GM12891 (cell line): ENCODE measurements at regions not wholly inside any gene's neighbourhood (a gene's known extent, or its start where the extent isn't known, plus 50 kb on each side); places are given as distances from the start of the nearest gene placed in this dataset.

Experiments used
- DNase-seq: peaks from one replicate; pipeline ENCODE4 v3.0.0; 2011; ENCODE audit warnings: low spot score; ENCODE audit not compliant: insufficient read length
- FAIRE-seq: peaks from 2 replicates; lab custom pipeline; 2011; peaks lifted over from hg19 to GRCh38; lab: Jason Lieb, UNC
- PAX5 ChIP-seq: IDR thresholded peaks from 2 replicates; pipeline ENCODE4 v1.6.1; 2011; ENCODE audit warnings: low read length, moderate library complexity, mild to moderate bottlenecking; ENCODE audit not compliant: insufficient read depth, severe bottlenecking
- POLR2A ChIP-seq: IDR thresholded peaks from 2 replicates; pipeline ENCODE4 v1.6.1; 2011; ENCODE audit warnings: low read depth, low read length, control low read depth
- POLR2AphosphoS5 ChIP-seq: IDR thresholded peaks from 2 replicates; pipeline ENCODE4 v1.6.1; 2011; ENCODE audit warnings: low read depth, low read length, control low read depth
- POU2F2 ChIP-seq: IDR thresholded peaks from 2 replicates; pipeline ENCODE4 v1.6.1; 2011; ENCODE audit warnings: low read depth, mild to moderate bottlenecking, control low read depth, low read length, moderate library complexity
- SPI1 ChIP-seq: IDR thresholded peaks from 2 replicates; pipeline ENCODE4 v1.6.1; 2011; ENCODE audit warnings: low read depth, low read length, control low read depth
- TAF1 ChIP-seq: IDR thresholded peaks from 2 replicates; pipeline ENCODE4 v1.6.1; 2011; ENCODE audit warnings: low read depth, low read length, control low read depth

- DNase-seq: no peak
- no peak for FAIRE-seq
- TF ChIP-seq POLR2AphosphoS5: no peak
- no peak for TF ChIP-seq TAF1
- no peak for TF ChIP-seq POLR2A
- no peak for TF ChIP-seq SPI1
- no peak for TF ChIP-seq POU2F2
- no peak for TF ChIP-seq PAX5
These were observed 178.4 kb upstream of the ADAMTS5 start for GRCh38 chr21:27145134-27145798.

DNA sequence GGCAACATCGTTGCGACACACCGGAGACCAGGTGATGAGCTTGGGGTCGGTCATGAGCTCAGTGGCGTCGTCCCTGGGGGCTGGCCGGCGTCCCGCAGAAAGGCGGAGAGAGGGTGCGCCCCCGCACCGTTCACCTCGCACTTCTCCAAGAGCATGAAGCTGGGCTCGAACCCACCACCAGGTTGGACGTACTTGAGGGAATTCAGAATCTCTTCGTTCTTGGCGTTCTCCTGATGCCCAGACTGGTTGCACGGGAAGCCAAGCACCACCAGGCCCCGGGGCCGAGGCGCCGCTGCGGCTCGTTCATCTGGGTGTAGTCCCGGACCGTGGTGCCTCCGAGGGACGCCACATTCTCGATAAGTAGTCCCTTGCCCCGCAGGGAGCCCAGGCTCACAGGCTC lies 176.6 kb upstream of the ADAMTS5 start:
- no peak for TF ChIP-seq PAX5
- no peak for TF ChIP-seq POLR2AphosphoS5
- no peak for TF ChIP-seq POU2F2
- no peak for TF ChIP-seq TAF1
- TF ChIP-seq POLR2A: no peak
- no peak for TF ChIP-seq SPI1
- DNase-seq (no peak), FAIRE-seq (no peak)

DNA sequence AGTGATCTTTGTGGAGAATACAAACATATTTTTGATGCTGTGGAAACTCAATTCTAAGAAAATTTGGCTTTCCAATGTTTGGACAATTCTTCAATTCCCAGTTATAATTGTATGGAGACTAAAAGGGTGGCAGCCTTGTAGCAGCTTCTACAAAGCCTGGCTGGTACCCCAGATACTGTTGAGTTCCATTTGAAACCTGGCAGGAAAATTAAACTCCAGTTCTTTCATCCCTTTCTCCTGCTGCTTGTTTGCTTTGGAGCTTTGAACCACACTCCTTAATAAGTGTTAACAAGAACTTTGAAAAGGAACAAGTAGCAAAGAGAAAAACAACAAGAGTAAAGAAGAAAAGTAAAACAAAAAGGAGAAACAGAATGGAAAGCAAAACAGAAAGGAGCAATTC lies 172.6 kb upstream of the ADAMTS5 start:
- DNase-seq (no peak), FAIRE-seq (no peak)
- TF ChIP-seq POU2F2 (no peak), PAX5 (no peak), POLR2AphosphoS5 (no peak), POLR2A (no peak), SPI1 (no peak), TAF1 (no peak)

- no peak for TF ChIP-seq POLR2A
- TF ChIP-seq TAF1: no peak
- no peak for TF ChIP-seq SPI1
- TF ChIP-seq PAX5: no peak
- no peak for TF ChIP-seq POLR2AphosphoS5
- no peak for TF ChIP-seq POU2F2
- DNase-seq: no peak
- FAIRE-seq: no peak
These were observed 167.6 kb upstream of the ADAMTS5 start for GRCh38 chr21:27134516-27134915.

GRCh38 chr21:27132266-27132665 lies 165.4 kb upstream of the ADAMTS5 start:
- DNase-seq: no peak
- no peak for TF ChIP-seq POLR2AphosphoS5
- TF ChIP-seq SPI1: no peak
- TF ChIP-seq POU2F2: no peak
- TF ChIP-seq POLR2A: no peak
- no peak for FAIRE-seq

GRCh38 chr21:27130154-27130553 lies 163.3 kb upstream of the ADAMTS5 start:
- TF ChIP-seq POLR2A: no peak
- no peak for TF ChIP-seq POLR2AphosphoS5
- no peak for TF ChIP-seq SPI1
- TF ChIP-seq PAX5: no peak
- TF ChIP-seq TAF1: no peak
- no peak for TF ChIP-seq POU2F2
- FAIRE-seq: no peak

GRCh38 chr21:27129694-27130093 lies 162.8 kb upstream of the ADAMTS5 start:
- FAIRE-seq: no peak
- DNase-seq: no peak
- TF ChIP-seq POU2F2: no peak
- TF ChIP-seq TAF1: no peak
- TF ChIP-seq POLR2A: no peak
- no peak for TF ChIP-seq PAX5

More at GRCh38 chr21:27130154-27130553, 163.3 kb upstream of the ADAMTS5 start:
- DNase-seq: no peak

DNA sequence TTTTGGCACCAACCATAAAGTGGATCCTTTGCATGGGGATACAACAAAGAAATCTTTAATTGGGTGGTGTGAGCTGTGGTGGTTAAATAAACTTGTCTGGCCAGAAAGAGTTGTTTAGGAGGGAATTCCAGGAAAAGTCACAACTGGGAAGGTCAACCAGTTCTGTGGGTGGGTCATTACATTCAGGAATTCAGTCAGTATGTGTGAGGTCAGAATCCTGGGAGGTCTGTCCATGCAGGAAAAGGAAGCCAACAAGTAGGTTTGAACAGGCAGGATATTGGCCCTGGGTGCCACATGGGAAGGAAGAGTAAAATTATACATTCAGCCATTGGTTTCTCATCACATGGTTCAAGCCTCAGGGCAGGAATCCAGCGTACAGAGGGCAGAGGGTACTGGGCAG lies 162.3 kb upstream of the ADAMTS5 start:
- FAIRE-seq (no peak), DNase-seq (no peak)
- TF ChIP-seq TAF1 (no peak), POU2F2 (no peak), SPI1 (no peak), POLR2A (no peak), POLR2AphosphoS5 (no peak), PAX5 (no peak)

GRCh38 chr21:27126140-27126539 lies 159.3 kb upstream of the ADAMTS5 start:
- DNase-seq: no peak
- TF ChIP-seq SPI1 (no peak), POLR2A (no peak), PAX5 (no peak), TAF1 (no peak), POLR2AphosphoS5 (no peak)
- no peak for FAIRE-seq

DNA sequence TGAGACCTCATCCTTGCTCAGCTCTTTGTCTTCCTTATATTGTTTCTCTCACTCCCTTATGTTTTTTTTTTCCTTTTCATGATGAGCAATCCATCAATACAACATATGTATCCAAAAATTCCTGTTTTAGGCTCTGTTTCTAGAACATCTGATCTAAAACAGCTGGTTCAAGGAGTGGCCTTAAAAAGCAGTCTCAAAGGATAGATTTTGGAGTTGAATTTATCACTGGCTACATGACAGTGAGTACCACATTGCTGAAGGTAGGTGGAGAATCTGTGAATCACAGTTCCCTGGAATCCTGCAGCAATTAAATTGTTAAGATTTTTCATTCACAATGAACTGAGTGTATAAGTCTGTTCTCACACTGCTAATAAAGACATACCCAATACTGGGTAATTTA lies 155.8 kb upstream of the ADAMTS5 start:
- TF ChIP-seq TAF1: no peak
- no peak for TF ChIP-seq SPI1
- TF ChIP-seq POLR2A: no peak
- TF ChIP-seq POU2F2: no peak
- TF ChIP-seq PAX5: no peak
- TF ChIP-seq POLR2AphosphoS5: no peak
- DNase-seq (no peak), FAIRE-seq (no peak)

GRCh38 chr21:27114111-27114510 lies 147.2 kb upstream of the ADAMTS5 start:
- DNase-seq (no peak), FAIRE-seq (no peak)
- no peak for TF ChIP-seq PAX5
- TF ChIP-seq POU2F2: no peak
- no peak for TF ChIP-seq POLR2A
- no peak for TF ChIP-seq SPI1
- no peak for TF ChIP-seq POLR2AphosphoS5
- no peak for TF ChIP-seq TAF1
